Calu3 (cell line): ENCODE measurements at regions not wholly inside any gene's neighbourhood (a gene's known extent, or its start where the extent isn't known, plus 50 kb on each side); places are given as distances from the start of the nearest gene placed in this dataset.

Experiments used
- BruUV-seq: library from RNA; stranded (reverse); fragments of 400-500 nt; replicated peaks from 2 replicates; lab custom pipeline; 2021; lab: Mats Ljungman, UMichigan
- CTCF ChIA-PET: fragments of 300-600 bp; sonication (Branson Sonifier 250); formaldehyde crosslinking; loops from one replicate; lab custom pipeline; 2022; ENCODE audit warnings: antibody characterized with exemption; lab: Charles Lee
- DNase-seq: peaks from one replicate; pipeline ENCODE4 v3.0.0; 2022
- H3K27ac Mint-ChIP-seq: one replicate; pipeline ENCODE4 v1.8.0; 2022; ENCODE audit warnings: mixed read lengths; ENCODE audit not compliant: unreplicated experiment
- H3K27me3 Mint-ChIP-seq: one replicate; pipeline ENCODE4 v1.8.0; 2022; ENCODE audit warnings: mixed read lengths; ENCODE audit not compliant: unreplicated experiment
- H3K36me3 Mint-ChIP-seq: one replicate; pipeline ENCODE4 v1.8.0; 2022; ENCODE audit warnings: mild to moderate bottlenecking, moderate library complexity, mixed read lengths; ENCODE audit not compliant: insufficient read depth, unreplicated experiment
- H3K4me1 Mint-ChIP-seq: one replicate; pipeline ENCODE4 v1.8.0; 2022; ENCODE audit warnings: mild to moderate bottlenecking, low read depth, mixed read lengths; ENCODE audit not compliant: unreplicated experiment
- H3K4me3 Mint-ChIP-seq: one replicate; pipeline ENCODE4 v1.8.0; 2022; ENCODE audit warnings: mild to moderate bottlenecking, low read depth, moderate library complexity, mixed read lengths; ENCODE audit not compliant: unreplicated experiment
- H3K9me3 Mint-ChIP-seq: one replicate; pipeline ENCODE4 v1.8.0; 2022; ENCODE audit warnings: low read depth, mixed read lengths; ENCODE audit not compliant: unreplicated experiment
- intact Hi-C: fragments of 100-400 bp; cut with micrococcal nuclease; formaldehyde crosslinking; loops from one replicate; pipeline ENCODE4 v1.10.0; 2022; ENCODE audit not compliant: unreplicated experiment
- TF ChIP-seq, protein P1 (sequence below): fragments of 200-600 bp; IDR thresholded peaks from one replicate; pipeline ENCODE4 v1.8.0; 2022; ENCODE audit warnings: antibody characterized with exemption; ENCODE audit not compliant: unreplicated experiment

DNA sequence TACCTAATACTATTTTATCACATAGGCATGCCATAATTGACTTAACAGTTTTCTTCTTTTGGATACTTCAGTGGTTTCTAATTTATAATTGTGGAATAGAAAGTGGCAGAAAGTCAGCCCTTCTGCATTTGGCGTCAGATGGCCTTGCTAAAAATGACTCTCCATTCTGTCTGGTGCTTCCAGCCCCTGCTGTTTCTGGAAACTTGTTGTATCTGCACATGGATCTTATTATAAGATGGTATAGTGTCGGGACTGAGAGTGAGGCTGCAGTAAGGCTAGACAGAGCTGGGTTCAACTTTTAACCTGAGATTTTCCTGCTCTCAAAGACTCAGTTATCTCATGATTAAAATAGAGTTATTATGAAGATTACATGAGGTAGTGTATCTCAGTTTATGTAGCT lies 74.8 kb upstream of the WDR72 start:
- H3K36me3 Mint-ChIP-seq, result peaks cover 11% of the 10 kb centered on the region
- intact Hi-C loops, result no loop called here
- H3K27me3 Mint-ChIP-seq, result no peaks in the 10 kb centered on the region
- H3K4me3 Mint-ChIP-seq, result no peak overlapping the region
- H3K27ac Mint-ChIP-seq, result peak overlapping the region; percentile 91
- H3K4me1 Mint-ChIP-seq, result peaks cover 70% of the 10 kb centered on the region
- DNase-seq, result no peak
- no TSS peak for BruUV-seq
- CTCF ChIA-PET, result no interaction called here
- TF ChIP-seq, protein P1, sequence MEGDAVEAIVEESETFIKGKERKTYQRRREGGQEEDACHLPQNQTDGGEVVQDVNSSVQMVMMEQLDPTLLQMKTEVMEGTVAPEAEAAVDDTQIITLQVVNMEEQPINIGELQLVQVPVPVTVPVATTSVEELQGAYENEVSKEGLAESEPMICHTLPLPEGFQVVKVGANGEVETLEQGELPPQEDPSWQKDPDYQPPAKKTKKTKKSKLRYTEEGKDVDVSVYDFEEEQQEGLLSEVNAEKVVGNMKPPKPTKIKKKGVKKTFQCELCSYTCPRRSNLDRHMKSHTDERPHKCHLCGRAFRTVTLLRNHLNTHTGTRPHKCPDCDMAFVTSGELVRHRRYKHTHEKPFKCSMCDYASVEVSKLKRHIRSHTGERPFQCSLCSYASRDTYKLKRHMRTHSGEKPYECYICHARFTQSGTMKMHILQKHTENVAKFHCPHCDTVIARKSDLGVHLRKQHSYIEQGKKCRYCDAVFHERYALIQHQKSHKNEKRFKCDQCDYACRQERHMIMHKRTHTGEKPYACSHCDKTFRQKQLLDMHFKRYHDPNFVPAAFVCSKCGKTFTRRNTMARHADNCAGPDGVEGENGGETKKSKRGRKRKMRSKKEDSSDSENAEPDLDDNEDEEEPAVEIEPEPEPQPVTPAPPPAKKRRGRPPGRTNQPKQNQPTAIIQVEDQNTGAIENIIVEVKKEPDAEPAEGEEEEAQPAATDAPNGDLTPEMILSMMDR, result no peak
- no peaks in the 10 kb centered on the region for H3K9me3 Mint-ChIP-seq

DNA sequence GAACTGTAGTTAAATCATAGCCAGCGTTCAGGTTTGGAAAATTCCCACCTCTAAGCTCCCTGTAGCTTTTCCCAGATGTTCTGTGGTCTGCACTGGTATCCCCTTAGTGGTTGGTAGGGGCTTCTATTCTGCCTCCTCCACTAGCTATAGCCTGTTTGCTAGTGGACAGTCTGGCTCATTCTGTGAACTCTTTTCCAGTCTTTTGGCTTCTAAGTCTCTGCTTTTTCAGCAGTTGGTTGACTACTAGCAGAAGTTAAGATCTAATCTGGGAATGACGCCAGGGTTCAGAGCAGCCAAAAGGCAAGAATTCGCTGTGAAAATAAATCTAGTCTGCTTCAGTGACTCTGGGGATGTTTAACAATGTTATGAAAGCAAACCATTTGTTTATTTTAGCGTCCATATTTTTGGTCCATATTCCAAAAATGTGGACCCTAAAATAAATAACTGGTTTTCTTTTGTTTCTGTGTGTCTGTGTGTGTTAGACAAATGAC lies 73.7 kb upstream of the WDR72 start:
- Mint-ChIP-seq H3K36me3 (peaks cover 11% of the 10 kb centered on the region), H3K4me1 (peaks cover 73% of the 10 kb centered on the region), H3K9me3 (peaks cover 2% of the 10 kb centered on the region), H3K27me3 (no peaks in the 10 kb centered on the region), H3K27ac (peak overlapping the region; percentile 66), H3K4me3 (no peak overlapping the region)
- DNase-seq, result no peak
- TF ChIP-seq, protein P1, result no peak
- no TSS peak for BruUV-seq
- intact Hi-C loops, result no loop called here
- CTCF ChIA-PET, result no interaction called here

DNA sequence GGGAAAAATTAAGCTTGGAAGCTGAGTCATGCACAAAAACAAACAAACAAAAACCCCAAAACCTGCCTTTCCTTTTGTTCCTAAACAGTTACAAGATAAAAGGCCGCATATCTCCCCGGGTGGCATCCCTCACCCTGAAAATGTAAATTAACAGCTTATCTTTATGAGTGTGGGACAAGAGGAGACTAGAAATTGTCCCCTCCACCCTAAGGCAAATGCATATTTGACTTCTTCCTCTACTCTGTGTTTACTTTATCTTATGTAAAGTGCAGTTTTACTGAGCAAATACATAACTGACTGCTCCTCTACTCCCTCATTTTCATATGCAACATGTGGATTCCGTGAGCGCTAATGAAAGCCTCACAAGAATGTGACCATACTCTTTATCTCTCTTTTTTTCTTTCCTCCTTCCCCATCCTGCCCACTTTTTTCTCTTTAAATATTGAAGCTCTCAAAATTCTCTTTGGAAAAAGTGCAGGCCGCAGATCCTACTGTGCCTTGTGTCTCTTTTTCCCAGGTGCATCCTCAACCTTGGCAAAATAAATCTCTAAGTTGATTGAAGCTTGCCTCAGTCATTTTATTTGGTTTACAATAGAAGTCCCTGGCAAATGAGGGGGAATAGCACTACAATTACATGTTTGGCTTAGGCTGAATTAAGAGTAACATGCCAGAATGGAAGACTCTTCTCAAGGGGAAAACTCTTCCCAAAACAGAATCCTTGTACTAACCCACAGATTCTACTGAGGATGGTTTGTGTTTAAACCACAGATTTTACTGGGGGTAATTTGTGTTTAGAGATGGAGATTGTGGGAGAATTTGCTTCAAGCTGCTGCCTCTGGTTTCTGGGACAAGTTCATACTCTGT lies 72.7 kb upstream of the WDR72 start:
- TF ChIP-seq, protein P1, result no peak
- peak overlapping the region; percentile 66 for H3K27ac Mint-ChIP-seq
- H3K4me3 Mint-ChIP-seq, result peak overlapping the region; percentile 2
- peaks cover 70% of the 10 kb centered on the region for H3K4me1 Mint-ChIP-seq
- H3K36me3 Mint-ChIP-seq, result peaks cover 11% of the 10 kb centered on the region
- CTCF ChIA-PET, result interaction anchor here (2.2 kb wide), 1 partner anchor 21 kb away, joined by 6 read pairs; no protein-coding TSS in a partner anchor
- no peaks in the 10 kb centered on the region for H3K27me3 Mint-ChIP-seq
- no TSS peak for BruUV-seq
- H3K9me3 Mint-ChIP-seq, result peaks cover 2% of the 10 kb centered on the region
- intact Hi-C loops, result no loop called here
- DNase-seq, result no peak

DNA sequence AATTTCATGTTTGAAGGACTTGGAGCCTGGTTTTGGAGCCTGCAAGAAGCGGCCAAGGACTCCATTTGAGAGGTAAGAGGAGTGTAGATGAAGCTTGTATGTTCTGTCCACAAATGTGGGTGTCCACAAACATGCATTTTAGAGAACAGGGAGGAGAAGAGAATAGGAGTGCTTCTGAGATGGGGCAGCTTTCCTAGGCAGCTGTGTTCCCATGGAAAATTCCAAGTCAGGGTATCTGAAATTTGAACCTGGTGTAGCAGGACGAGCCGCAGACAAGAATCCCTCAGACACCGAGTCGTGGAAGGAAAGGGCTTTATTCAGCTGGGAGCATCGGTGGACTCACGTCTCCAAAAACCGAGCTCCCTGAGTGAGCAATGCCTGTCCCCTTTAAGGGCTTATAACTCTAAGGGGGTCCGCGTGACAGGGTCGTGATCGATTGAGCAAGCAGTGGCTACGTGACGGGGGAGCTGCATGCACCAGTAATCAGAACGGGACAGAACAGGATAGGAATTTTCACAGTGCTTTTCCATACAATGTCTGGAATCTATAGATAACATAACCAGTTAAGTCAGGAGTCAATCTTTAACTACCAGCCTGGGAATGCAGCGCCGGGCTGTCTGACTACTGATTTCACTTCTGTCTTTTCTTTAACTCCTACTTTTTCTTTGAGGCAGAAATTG lies 71.4 kb upstream of the WDR72 start:
- intact Hi-C loops, result no loop called here
- Mint-ChIP-seq H3K4me3 (peak overlapping the region; percentile 59), H3K27me3 (no peaks in the 10 kb centered on the region), H3K36me3 (peaks cover 11% of the 10 kb centered on the region), H3K9me3 (peaks cover 2% of the 10 kb centered on the region), H3K27ac (peak overlapping the region; percentile 71), H3K4me1 (peaks cover 57% of the 10 kb centered on the region)
- no TSS peak for BruUV-seq
- DNase-seq, result peak; percentile 41
- TF ChIP-seq, protein P1, result no peak
- CTCF ChIA-PET, result interaction anchor here (2.2 kb wide), 1 partner anchor 19 kb away, joined by 6 read pairs; no protein-coding TSS in a partner anchor
